HG02642 (cell line): ENCODE measurements at regions not wholly inside any gene's neighbourhood (a gene's known extent, or its start where the extent isn't known, plus 50 kb on each side); places are given as distances from the start of the nearest gene placed in this dataset.

Experiments
- ATAC-seq: cut with Tn5 transposase; IDR thresholded peaks from one replicate; pipeline ENCODE4 v1.9.1; 2021; ENCODE audit warnings: mild to moderate bottlenecking; ENCODE audit not compliant: unreplicated experiment, poor library complexity

- ATAC-seq: no peak
Observed at GRCh38 chr6:44558832-44559251, 171.3 kb downstream of the CDC5L start.

DNA sequence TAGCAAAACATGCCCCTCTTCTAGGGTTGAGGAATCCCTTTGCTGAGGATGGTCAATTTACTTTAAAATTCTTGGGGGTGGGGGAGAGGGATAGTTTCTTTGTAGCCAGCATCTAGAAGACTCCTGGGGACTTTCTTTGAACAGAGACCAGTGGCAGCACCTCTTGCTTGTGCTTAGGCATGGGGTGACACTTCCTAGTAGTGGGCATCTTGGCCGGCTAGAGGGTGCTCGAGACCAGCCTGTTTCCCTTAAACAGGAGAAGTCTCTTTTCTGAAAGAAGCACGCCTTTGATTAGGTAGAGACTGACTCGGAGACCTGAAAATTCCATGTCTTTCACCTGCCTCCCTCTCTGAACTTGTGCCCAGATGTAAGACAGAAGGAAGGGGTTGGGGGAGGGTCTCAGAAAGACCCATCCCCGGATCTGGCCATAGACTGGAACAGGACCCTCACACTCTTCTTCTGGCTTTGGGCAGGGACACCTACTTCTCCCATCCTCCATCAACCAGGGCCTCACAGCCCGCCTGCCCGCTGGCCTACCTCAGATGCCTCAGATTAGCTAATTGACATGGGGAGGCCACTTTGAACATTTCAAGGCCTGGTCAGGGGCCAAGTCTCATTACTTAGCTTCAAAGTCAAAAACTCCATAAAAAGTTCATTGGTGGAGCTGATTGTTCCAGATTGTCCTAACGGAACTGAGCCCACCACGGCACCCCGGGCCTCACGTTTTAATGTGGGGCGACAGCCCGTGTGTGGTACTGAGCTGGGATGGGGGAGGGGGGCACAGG lies 172.2 kb downstream of the CDC5L start:
- ATAC-seq: no peak

DNA sequence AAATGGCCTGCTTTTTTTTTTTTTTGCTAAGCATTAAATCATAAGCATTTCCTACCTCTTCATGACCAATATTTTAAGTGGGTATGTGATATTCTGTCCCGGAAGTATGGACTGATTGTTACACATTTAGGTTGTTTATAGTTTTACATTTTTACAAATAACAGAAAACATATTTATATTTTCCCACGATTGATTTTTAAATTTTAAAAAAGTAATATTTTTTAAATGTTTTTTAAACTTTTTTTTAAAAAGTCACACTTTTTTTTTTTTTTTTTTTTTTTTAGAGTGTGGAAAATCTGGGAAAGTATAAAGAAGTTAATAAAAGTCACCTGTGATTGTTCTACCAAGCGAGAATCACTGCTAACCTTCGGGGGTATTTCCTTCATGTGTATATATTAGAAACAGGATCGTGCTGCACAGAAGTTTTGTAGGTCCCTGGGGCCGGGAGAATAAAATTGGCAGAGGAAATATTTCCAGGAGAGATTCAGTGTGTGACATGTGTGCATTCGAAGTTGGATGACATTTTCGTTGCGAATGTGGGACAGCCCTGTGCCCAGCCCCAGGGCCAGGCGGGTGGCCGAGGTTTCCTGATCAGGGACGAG lies 173.1 kb downstream of the CDC5L start:
- no peak for ATAC-seq

GRCh38 chr6:44561060-44561623 lies 173.6 kb downstream of the CDC5L start:
- no peak for ATAC-seq

- no peak for ATAC-seq
Observed at GRCh38 chr6:44561832-44562665, 174.5 kb downstream of the CDC5L start.

DNA sequence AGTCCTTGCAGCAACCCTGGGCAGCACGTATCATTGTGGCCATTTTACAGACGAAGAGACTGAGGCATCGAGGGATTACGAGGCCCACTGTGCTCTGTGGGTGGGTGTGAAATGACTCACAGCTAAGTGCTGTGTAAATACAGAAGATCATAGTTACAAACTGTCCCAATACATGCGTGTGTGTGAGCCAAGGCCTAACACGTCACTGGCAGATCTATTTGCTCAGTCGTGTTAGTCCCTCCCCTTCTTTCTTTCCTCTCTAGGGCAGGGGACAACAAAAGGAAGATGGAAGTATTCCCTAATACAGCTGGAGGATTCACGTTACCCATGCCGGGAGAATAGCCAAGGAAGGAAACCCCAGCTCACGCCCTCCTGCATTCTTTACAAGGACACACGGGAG lies 175.9 kb downstream of the CDC5L start:
- ATAC-seq: no peak

- no peak for ATAC-seq
Observed at GRCh38 chr6:44564906-44565524, 177.5 kb downstream of the CDC5L start.

GRCh38 chr6:44567406-44567805 lies 179.9 kb downstream of the CDC5L start:
- no peak for ATAC-seq

DNA sequence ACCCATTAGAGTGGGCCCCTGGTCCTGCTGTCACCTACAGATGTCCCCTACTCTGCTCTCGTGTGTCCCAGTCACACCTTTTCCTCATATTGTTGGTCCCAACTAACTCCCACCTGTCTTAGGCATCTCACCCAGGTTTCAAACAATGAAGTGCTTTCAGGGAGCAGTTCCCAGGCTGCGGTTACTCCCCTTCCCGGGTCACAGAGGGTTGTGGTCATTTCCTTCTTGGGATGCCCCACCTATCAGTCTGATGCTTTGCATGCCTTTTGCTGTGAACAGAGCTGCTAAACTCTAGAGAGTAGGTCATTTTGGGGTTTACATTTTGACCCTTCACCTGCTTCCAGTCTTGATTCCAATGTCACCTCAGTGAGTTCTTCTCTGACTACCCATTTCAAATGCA lies 181.6 kb downstream of the CDC5L start:
- ATAC-seq: no peak

DNA sequence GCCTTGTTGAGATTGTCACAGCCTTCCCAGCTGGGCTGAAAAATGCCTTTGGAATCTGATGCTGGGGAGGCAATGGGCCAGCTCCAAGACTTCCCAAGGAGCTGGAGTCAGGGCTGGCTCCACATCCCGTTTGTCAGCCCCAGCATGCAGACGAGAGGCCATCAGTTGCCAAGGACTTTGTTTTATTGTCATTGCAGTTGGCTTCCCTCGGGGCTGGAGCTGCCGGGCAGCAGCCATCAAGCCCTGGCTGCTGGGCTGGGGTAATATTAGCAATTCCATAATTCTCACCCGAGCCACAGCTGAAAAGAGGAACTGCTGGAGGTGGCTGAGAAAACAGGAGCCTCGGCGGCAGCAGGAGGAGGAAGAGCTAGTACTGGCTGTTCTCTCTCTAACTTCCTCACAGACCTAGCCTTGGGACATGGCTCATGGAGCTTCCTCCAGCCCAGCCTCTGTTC lies 182.5 kb downstream of the CDC5L start:
- no peak for ATAC-seq

- ATAC-seq: no peak
Observed at GRCh38 chr6:44571510-44571909, 184.0 kb downstream of the CDC5L start.

DNA sequence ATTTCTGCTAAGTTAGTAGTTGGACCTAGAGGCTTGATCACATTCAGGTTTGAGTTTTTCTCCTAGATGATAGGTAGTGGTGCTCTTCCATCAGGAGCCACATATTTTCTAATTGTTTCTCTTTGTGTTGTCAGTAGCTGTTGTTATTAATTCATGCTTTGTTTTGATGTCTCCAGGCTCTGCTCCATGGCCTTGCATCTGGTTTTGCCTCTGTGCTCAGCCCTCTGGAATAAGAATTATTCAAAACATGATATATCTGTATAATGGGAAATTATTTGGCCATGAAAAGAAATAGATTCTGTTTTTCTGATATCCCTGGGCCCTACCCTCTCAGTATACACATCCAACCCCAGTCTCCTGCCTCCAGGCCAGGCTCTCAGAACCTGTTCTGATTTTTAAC lies 184.8 kb downstream of the CDC5L start:
- ATAC-seq: no peak

GRCh38 chr6:44575644-44576043 lies 188.1 kb downstream of the CDC5L start:
- no peak for ATAC-seq

GRCh38 chr6:44576132-44576631 lies 188.7 kb downstream of the CDC5L start:
- no peak for ATAC-seq

DNA sequence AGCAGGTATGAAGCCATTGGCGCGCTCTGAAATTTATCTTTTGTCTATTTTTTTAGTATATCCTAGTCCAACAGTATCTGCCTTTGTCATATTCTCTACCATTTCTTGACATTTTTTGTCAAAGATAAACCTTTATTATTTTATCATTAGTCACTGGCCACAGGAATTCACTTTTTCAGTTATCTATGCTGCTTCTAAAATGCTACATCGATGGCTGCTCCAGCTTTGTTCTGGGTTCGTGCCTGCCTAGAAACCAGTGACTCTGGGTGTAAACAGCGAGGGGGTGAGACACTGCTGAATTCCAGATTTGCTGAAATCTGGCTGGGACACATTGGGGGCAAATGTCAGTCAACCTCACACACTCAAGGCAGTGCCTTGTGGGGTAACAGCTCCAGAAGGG lies 193.4 kb downstream of the CDC5L start:
- ATAC-seq: no peak

- no peak for ATAC-seq
Observed at GRCh38 chr6:44582930-44583329, 195.4 kb downstream of the CDC5L start.

- ATAC-seq: no peak
Observed at GRCh38 chr6:44590471-44590870, 203.0 kb downstream of the CDC5L start.

DNA sequence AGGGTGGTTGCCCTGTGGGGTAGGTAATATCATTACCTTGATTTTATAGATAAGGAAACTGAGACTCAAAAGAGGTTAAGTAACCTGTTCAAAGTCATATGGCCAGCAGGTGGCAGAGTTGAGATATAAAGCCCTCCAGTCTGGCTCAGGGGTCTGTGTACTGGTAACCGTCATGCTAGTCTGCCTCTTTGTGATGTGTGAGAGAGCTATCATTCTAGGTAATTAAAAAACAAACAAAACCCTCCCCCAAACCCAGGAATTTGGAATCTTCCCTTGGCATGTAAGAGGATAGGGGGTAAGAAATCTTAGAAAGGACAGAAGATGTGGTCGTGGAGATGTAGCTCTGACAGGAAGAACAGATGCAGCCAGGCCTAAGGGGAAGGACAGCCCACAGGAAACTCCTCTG lies 206.0 kb downstream of the CDC5L start:
- ATAC-seq: no peak

- ATAC-seq: no peak
Observed at GRCh38 chr6:44594481-44594880, 207.0 kb downstream of the CDC5L start.

DNA sequence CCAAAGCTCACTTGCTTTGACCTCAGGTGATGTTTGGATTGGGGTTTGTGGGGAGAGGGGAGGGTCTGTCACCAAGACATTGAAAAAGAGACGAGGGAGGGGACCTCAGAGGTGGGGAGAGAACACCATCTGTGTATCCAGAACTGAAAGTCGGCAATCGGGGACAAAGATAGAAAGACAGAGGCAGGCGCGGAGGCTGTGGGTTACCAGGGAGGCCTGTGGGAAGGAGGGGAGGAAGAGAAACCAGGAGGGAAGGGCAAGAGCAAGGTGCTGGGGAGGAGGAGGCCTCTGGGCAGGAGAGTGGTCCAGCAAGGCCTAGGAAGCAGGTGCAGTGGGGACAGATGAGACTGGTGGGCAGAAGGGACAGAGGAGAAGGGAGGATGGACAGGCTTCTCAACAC lies 211.2 kb downstream of the CDC5L start:
- ATAC-seq: no peak
